ENCODE measurements at regions not wholly inside any gene's neighbourhood (a gene's known extent, or its start where the extent isn't known, plus 50 kb on each side); places are given as distances from the start of the nearest gene placed in this dataset.

DNA sequence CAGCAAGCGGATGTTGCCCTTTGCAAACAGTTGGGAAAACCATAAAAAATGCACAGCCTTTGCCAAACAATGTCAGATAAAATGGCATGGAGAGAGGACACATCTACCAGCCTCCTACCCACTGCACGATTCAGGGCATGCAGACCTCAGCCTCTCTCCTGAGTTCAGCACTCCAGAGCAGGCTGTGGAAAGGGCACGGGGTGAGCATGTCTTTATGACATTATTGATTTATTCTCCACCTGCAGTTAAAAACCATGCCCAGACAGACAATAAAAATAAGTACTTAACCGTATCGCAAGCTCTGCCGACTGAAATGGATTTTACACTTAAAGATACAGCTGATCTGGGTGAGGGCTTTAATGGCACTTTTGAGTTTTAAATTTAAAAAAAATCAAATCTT, 127.1 kb downstream of the MAF start:
- TF ChIP-seq, protein P1, sequence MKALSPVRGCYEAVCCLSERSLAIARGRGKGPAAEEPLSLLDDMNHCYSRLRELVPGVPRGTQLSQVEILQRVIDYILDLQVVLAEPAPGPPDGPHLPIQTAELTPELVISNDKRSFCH (CRISPR knock-in tag; IDR thresholded peaks at IDR 0.05) = no peak
- TF ChIP-seq, protein P1 (tag; IDR thresholded peaks at IDR 0.05) = no peak
- TF ChIP-seq, protein P2, sequence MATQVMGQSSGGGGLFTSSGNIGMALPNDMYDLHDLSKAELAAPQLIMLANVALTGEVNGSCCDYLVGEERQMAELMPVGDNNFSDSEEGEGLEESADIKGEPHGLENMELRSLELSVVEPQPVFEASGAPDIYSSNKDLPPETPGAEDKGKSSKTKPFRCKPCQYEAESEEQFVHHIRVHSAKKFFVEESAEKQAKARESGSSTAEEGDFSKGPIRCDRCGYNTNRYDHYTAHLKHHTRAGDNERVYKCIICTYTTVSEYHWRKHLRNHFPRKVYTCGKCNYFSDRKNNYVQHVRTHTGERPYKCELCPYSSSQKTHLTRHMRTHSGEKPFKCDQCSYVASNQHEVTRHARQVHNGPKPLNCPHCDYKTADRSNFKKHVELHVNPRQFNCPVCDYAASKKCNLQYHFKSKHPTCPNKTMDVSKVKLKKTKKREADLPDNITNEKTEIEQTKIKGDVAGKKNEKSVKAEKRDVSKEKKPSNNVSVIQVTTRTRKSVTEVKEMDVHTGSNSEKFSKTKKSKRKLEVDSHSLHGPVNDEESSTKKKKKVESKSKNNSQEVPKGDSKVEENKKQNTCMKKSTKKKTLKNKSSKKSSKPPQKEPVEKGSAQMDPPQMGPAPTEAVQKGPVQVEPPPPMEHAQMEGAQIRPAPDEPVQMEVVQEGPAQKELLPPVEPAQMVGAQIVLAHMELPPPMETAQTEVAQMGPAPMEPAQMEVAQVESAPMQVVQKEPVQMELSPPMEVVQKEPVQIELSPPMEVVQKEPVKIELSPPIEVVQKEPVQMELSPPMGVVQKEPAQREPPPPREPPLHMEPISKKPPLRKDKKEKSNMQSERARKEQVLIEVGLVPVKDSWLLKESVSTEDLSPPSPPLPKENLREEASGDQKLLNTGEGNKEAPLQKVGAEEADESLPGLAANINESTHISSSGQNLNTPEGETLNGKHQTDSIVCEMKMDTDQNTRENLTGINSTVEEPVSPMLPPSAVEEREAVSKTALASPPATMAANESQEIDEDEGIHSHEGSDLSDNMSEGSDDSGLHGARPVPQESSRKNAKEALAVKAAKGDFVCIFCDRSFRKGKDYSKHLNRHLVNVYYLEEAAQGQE (IDR thresholded peaks at IDR 0.05; ENCODE audit: borderline replicate concordance) = no peak
- TF ChIP-seq, protein P2 (CRISPR knock-in tag; IDR thresholded peaks at IDR 0.05; ENCODE audit: low read depth) = no peak
- no peak for TF ChIP-seq RNF2 (IDR thresholded peaks at IDR 0.05)
- no peak for TF ChIP-seq EP300 (IDR thresholded peaks at IDR 0.05; ENCODE audit: low read length)
- TF ChIP-seq, protein P3, sequence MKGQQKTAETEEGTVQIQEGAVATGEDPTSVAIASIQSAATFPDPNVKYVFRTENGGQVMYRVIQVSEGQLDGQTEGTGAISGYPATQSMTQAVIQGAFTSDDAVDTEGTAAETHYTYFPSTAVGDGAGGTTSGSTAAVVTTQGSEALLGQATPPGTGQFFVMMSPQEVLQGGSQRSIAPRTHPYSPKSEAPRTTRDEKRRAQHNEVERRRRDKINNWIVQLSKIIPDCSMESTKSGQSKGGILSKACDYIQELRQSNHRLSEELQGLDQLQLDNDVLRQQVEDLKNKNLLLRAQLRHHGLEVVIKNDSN (CRISPR knock-in tag; IDR thresholded peaks at IDR 0.05) = no peak
